ENCODE measurements at regions not wholly inside any gene's neighbourhood (a gene's known extent, or its start where the extent isn't known, plus 50 kb on each side); places are given as distances from the start of the nearest gene placed in this dataset.
A peak's percentile ranks its signal among the peaks of the same experiment; 100 is the strongest.

DNA sequence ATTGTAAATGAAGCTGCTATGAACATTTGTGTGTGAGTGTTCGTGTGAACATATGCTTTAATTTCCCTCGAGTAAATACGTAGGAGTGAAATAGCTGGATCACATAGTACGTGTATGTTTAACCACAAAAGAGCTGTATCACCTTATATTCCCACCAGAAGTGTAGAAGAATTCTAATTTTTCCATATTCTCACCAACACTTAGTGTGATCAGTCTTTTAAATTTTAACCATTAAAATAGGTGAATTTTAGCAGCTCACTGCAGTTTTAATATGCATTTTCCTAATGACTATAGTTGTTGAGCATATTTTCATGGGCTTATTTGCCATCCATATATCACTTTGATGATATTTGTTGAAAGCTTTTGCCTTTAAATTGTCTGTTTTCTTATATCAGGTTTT, 741.2 kb downstream of the PTPRU start:
- TF ChIP-seq, protein P1, sequence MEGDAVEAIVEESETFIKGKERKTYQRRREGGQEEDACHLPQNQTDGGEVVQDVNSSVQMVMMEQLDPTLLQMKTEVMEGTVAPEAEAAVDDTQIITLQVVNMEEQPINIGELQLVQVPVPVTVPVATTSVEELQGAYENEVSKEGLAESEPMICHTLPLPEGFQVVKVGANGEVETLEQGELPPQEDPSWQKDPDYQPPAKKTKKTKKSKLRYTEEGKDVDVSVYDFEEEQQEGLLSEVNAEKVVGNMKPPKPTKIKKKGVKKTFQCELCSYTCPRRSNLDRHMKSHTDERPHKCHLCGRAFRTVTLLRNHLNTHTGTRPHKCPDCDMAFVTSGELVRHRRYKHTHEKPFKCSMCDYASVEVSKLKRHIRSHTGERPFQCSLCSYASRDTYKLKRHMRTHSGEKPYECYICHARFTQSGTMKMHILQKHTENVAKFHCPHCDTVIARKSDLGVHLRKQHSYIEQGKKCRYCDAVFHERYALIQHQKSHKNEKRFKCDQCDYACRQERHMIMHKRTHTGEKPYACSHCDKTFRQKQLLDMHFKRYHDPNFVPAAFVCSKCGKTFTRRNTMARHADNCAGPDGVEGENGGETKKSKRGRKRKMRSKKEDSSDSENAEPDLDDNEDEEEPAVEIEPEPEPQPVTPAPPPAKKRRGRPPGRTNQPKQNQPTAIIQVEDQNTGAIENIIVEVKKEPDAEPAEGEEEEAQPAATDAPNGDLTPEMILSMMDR (IDR thresholded peaks at IDR 0.05; ENCODE audit: low read depth, low read length) = no peak
- TF ChIP-seq, protein P2, sequence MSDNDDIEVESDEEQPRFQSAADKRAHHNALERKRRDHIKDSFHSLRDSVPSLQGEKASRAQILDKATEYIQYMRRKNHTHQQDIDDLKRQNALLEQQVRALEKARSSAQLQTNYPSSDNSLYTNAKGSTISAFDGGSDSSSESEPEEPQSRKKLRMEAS (IDR thresholded peaks at IDR 0.05; ENCODE audit: low read depth, low read length) = no peak
- TF ChIP-seq MYC (IDR thresholded peaks at IDR 0.05; ENCODE audit: low read depth, low read length) (no peak), POLR2A (IDR thresholded peaks at IDR 0.05; ENCODE audit: extremely low read depth, insufficient read length) (no peak)
- H3K4me3 ChIP-seq (ENCODE audit: low read depth, low read length) = no peak overlapping the region
- DNase-seq (ENCODE audit: low read depth) = no peak

DNA sequence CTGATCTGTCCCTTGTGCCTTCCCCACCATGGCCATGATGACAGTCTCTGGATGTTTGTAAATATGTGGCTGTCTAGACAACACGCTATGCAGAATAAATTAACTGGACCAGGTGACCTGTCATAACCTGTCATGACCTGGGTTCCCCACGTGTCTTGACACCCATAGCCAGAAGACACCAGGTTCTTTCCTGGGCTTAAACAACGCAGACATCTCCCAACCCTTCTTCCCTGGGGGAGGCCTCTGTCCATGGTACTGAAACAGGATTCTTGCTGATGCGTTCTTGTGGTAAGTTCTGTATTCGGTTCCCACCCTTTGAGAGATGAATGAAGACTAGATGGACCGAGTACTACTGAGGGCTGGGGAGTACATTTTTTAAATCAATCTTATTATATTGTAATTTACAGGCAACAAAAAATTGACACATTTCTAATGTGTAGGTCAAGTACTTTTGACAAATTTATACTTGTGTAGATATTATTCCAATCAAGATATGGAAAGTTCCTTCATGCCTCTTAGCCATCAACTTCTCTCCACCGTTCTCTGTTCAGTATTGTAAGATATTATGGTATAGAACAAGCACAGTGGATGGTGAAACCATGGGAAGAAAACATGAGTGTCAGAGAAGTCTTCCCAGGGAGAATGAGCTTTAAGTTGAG, 738.8 kb downstream of the PTPRU start:
- DNase-seq (ENCODE audit: low read depth) = peak; percentile 30
- TF ChIP-seq MYC (IDR thresholded peaks at IDR 0.05; ENCODE audit: low read depth, low read length) (no peak), POLR2A (IDR thresholded peaks at IDR 0.05; ENCODE audit: extremely low read depth, insufficient read length) (no peak)
- TF ChIP-seq, protein P2 (IDR thresholded peaks at IDR 0.05; ENCODE audit: low read depth, low read length) = no peak
- TF ChIP-seq, protein P1 (IDR thresholded peaks at IDR 0.05; ENCODE audit: low read depth, low read length) = no peak
- no peak overlapping the region for H3K4me3 ChIP-seq (ENCODE audit: low read depth, low read length)

DNA sequence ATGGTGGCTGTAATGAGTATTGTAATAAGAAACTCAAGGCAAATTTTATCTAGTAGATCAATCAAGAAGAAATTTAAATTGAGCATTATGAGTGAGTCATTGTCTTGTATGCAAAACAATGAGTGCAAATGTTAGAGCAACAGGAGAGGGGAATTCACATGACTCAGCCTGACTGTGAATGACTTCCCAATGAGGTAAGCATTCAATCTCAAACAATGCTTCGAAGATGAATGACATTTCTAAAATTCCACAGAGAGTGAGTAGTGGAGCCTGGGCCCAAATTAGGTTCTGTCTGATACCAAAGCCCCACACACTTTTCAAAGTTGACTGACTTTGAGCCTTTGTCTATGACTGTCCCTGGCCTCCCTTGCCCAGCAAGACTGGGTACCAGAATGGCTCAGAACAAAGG, 738.0 kb downstream of the PTPRU start:
- no peak overlapping the region for H3K4me3 ChIP-seq (ENCODE audit: low read depth, low read length)
- no peak for DNase-seq (ENCODE audit: low read depth)
- TF ChIP-seq, protein P2 (IDR thresholded peaks at IDR 0.05; ENCODE audit: low read depth, low read length) = no peak
- TF ChIP-seq, protein P1 (IDR thresholded peaks at IDR 0.05; ENCODE audit: low read depth, low read length) = no peak
- TF ChIP-seq POLR2A (IDR thresholded peaks at IDR 0.05; ENCODE audit: extremely low read depth, insufficient read length) (no peak), MYC (IDR thresholded peaks at IDR 0.05; ENCODE audit: low read depth, low read length) (no peak)

DNA sequence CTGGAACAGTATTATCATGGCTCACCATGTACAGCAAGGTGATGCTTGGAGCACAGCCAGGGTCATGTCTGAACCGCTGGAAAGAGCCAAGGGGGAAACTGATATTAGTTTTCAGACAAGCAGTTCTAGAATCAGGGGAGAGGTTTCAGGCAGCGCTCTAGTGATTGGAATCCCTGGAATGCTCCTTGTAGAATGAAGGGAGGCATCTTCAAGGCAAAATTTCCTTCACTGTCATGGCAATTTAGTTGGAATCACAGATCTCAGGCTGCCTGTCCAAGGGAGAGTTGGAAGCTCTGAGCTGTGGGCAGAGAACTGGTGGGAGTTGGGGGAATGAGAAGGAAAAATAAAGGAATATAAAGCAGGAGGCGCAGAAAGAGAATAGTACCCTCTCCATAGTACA, 737.1 kb downstream of the PTPRU start:
- TF ChIP-seq, protein P2 (IDR thresholded peaks at IDR 0.05; ENCODE audit: low read depth, low read length) = no peak
- TF ChIP-seq POLR2A (IDR thresholded peaks at IDR 0.05; ENCODE audit: extremely low read depth, insufficient read length) (no peak), MYC (IDR thresholded peaks at IDR 0.05; ENCODE audit: low read depth, low read length) (no peak)
- TF ChIP-seq, protein P1 (IDR thresholded peaks at IDR 0.05; ENCODE audit: low read depth, low read length) = no peak
- no peak overlapping the region for H3K4me3 ChIP-seq (ENCODE audit: low read depth, low read length)
- no peak for DNase-seq (ENCODE audit: low read depth)

DNA sequence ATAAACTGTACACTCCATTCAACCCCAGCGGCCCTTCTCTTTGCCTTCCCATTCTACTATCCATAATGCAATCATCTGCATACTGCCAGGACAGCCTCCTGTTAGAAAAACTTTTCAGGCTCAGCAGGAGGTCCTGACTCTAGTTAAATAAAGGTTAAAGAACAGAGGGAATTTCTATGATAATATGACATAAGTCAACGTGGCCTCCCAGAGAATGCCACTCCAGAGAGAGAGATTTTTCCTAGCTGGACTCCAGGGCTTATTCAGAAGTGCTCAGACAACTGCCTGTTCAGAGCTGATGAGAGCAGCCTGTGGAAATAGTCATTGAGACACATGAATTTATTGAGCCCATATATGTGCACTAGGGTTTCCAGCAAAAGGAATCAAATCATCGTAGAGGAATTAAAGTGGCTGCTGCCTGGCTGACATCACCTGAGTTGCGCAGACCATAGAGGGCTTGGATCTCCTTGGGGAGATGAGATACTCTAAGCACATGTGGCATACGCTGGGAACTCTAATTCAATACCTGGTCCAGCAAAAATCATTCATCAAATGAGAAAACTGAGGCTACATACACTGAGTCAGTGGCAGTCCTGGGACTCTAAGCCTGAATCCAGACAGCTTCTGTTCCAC, 736.2 kb downstream of the PTPRU start:
- TF ChIP-seq MYC (IDR thresholded peaks at IDR 0.05; ENCODE audit: low read depth, low read length) (no peak), POLR2A (IDR thresholded peaks at IDR 0.05; ENCODE audit: extremely low read depth, insufficient read length) (no peak)
- TF ChIP-seq, protein P1 (IDR thresholded peaks at IDR 0.05; ENCODE audit: low read depth, low read length) = no peak
- TF ChIP-seq, protein P2 (IDR thresholded peaks at IDR 0.05; ENCODE audit: low read depth, low read length) = no peak
- no peak for DNase-seq (ENCODE audit: low read depth)
- no peak overlapping the region for H3K4me3 ChIP-seq (ENCODE audit: low read depth, low read length)

Data from NB4 (cell line).